Femur (tissue), 1 donor: ENCODE measurements at regions not wholly inside any gene's neighbourhood (a gene's known extent, or its start where the extent isn't known, plus 50 kb on each side); places are given as distances from the start of the nearest gene placed in this dataset.

ENCODE experiments used
- DNase-seq: peaks from one replicate; pipeline ENCODE4 v3.0.0-alpha.2; 2017

- DNase-seq, result no peak
These were observed 271.6 kb downstream of the SYK start for GRCh38 chr9:91073049-91073810.

DNA sequence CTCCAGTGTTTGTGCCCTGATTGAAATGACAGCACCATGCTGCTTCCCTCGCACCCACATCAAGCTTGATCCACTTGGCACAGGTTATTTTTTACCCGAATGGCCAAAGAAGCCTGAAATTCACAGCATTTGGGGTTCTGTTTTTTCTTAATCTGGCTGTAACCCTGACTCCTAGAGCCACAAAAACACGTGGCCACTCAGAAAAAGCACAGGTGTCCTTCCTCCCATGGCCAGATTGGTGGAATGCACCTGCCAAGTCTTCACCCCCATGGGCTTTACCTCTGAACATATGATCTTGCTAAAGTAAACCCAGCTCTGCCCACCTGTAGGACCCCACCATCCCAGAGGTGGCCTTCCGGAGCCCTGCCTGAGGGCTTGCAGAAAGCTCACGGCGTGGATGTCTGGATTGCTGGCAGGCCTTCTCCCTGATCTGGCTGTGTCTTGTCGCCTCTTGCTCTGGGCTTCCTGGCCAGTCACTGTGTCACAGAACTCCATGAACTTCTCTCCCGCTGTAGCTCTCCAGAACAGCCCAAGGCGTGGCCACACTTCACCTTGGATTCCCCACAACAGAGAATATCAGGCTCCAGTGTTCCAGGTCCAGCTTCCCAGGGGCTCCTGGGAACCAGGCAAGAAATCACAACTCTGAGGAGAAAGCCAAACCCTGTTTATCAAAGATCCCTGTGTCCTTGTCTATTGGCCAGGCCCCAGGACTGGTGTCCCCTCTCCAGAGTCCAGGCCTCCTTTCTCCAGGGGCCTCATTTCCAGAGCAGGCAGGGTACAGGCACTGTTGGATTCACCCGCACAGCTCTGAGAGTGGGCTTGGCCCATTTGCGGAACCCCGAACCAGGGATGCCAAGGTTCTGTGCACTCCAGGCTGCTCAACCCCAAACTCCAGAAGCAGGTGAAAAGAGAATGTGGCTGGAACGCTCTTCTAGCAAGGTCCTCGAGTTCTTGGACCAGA, 272.5 kb downstream of the SYK start:
- DNase-seq, result no peak

DNA sequence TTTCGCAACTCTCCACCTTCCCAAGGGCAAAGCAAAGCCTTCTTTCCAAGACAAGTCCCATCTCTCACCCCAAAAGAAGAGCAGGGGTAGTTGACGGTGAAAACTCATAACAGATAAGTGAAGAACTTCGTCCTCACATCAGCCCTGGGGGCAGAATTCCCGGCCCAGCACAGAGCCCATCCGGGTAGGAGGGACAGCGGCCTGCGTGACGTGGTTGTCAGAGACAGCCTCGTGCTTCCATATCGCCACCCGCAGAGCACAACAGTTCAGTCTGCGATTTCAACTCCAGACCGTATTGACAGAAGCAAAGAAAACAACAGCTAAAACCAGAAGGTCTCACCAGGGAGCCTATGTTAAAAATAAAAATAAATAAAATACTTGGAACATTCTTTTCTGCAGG, 273.2 kb downstream of the SYK start:
- DNase-seq, result no peak

GRCh38 chr9:91075279-91075678, 273.7 kb downstream of the SYK start:
- no peak for DNase-seq

GRCh38 chr9:91077624-91078368, 276.2 kb downstream of the SYK start:
- DNase-seq, result no peak

DNA sequence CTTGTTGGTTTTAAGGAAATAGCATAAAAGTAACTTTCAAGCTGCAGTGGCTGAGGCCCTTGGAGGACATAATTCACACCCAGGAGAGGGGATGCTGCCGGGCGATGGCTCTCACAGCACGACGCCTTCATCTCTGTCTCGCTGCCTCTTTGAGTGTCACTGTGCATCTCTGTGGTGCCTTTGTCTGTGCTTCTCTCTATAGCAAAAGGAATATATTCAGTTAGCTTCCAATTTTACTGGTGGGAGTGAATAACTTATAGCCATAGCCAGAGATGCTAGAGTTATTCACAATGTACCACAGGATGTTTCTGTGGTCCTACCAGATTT, 276.7 kb downstream of the SYK start:
- no peak for DNase-seq

GRCh38 chr9:91082731-91083130, 279.0 kb downstream of the AUH start:
- no peak for DNase-seq

GRCh38 chr9:91084896-91085516, 276.7 kb downstream of the AUH start:
- DNase-seq, result no peak

DNA sequence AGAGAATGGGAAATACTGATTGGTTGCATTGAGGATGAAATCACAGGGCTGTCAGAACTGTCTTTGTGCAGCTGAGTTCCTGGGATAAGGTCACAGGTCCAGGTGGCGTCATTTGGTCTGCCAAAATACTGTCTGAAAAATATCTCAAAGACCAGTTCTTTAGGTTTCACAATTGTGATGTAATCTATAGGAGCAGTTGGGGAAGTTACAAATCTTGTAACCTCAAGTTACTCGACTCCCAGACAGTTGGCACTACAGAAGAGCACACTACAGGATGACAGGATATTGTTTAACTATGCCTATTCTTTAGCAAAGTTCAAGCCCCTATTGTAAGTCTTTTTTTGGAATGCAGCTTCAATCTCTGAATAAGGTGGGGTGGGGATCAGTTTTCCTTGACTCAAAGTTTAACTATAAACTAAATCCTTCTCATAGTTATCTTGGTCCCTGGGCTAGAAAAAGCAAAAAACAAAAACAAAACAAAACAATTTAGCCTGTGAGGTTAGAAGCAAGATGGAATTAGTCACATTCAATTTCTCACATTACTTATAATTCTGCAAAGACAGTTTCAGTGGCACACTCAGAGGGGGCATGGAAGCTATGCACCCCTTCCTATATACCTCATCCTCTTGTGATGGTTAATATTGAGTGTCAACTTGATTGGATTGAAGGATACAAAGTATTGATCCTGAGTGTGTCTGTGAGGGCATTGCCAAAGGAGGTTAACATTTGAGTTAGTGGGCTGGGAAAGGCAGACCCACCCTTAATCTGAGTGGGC, 276.0 kb downstream of the AUH start:
- DNase-seq, result no peak

GRCh38 chr9:91086657-91087461, 274.9 kb downstream of the AUH start:
- no peak for DNase-seq

DNA sequence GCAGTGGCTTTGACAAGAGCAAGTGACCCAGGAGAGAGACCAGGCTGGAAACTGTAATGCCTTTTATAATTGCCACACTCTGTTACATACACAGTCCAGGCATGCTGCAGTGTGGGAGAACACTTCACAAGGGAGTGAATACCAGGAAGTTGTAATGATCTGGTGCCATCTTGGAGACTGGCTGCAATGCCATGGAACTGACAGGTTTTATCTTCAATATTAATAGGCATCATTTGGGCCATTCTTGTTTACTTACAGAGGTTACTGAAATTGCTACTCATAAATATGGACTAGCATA, 274.3 kb downstream of the AUH start:
- DNase-seq, result no peak

DNA sequence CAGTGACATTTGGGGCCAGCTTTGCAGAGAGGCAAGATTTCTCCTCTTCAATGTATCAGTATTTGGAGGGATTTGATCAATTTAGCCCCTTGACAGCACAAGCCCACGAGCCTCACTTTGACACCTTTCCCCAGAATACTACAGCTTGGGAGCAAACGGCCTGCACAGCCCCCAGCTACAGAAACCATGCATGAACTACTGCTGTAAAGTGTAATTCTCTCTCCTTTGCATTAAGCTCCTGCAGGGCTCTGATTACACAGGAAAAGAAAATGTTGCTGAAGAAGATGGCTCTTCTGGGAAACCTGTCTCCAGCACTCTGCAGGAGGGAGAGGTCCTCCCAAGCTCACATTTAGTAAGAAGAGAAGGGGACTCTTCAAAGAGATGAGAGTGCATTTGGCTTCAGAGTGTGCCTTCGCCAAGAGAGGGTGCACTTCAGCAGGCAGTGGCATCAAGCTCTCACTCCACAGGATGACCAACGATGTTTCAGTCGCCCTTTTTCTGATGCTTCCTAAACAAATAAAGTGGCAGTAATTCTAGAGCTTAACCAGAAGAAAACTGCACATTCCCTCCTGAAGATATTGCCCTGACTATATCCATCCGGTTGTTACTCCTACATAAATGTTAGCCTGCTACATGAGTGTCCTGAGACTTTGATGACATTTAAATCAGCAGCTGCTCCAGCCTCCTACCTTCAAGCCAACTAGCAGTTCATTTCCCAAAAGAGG, 272.2 kb downstream of the AUH start:
- DNase-seq, result peak; percentile 30

DNA sequence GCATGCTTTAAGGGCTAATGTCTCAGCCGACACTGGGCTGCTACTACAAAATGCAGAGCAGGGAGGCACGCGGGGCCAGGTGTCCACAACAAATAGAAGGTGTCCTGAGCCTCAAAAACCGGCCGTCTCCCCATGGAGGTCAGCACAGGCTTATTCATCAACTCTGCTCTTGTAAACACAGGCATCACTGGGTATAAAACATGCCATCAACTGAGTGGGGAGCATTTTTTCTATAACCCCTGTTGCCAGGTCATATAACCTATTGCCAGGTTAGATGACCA, 271.6 kb downstream of the AUH start:
- DNase-seq, result no peak

DNA sequence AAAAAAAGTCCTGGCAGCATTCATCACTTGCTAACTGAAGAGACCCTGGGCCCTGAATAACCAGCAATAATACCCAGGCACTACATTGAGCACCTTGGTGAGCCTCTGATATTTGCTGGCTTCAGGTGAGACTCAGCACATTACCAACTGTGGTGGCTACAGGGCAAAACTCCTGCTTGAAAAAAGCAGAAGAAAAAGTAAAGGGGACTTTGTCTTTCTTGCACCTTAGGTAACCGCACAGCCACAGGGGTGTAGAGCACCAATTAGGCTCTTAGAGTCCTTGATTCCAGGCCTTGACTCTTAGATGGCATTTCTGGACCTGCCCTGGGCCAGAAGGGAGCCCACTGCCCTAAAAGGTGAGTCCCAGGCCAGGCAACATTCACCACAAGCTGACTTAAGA, 269.5 kb downstream of the AUH start:
- no peak for DNase-seq

- no peak for DNase-seq
These were observed 267.2 kb downstream of the AUH start for GRCh38 chr9:91094324-91095088.

- DNase-seq, result no peak
These were observed 263.4 kb downstream of the AUH start for GRCh38 chr9:91098203-91098850.

DNA sequence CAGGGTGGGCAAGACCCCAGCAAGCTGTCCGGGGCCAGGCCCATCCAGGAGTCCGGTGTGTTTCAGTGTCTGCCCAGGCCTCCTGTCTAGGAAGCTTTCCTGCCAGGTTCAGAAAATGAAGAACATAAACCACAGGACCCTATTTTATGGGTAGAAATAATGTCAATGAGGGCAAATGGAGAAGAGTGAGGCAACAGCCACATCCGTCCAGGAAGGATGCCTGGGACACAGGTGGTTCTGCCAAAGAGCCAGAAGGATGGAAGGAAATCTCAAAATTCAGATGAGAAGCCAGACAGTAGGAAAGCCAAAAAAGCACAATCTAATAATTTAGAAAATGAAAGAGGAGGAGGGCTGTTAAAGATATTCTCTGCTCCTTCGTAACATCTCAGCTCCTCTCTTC, 262.3 kb downstream of the AUH start:
- DNase-seq, result no peak

DNA sequence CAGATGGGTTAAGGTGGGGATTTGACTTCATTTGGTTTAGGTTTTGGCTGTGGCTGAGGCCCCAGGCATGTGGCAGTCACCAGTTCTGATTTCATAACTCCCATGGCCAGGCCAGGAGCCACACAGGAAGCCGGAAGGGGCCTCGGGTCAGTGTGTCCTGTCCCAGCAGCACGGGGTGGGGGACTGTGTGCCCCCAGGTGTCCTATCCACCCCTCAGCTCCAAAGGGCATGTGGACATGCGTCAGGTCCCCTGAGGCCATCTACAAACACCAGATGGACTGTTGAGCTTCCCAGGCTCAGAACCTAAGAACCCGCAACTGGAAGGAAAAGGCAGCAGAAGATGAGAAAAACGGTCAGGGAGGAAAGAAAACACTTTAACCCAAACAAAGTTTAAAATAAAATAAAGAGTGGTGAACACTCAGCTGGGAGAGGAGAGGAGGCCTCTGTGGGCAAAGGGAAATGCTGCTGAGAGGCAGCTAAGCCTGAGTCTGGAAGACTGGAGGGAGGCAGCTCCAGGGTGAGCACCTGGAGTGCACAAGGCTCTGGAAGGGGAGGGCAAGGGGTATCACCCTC, 260.8 kb downstream of the AUH start:
- DNase-seq, result no peak

GRCh38 chr9:91101611-91102168, 260.0 kb downstream of the AUH start:
- no peak for DNase-seq
